K562 (cell line): ENCODE measurements at regions not wholly inside any gene's neighbourhood (a gene's known extent, or its start where the extent isn't known, plus 50 kb on each side); places are given as distances from the start of the nearest gene placed in this dataset.

ENCODE experiments used
- ATAC-seq: fragments of 200-7000 bp; cut with Tn5 transposase; 3 replicates; pipeline ENCODE4 v1.9.1; 2020; ENCODE audit warnings: moderate library complexity
- BruUV-seq: library from RNA; stranded (reverse); fragments of 400-500 nt; replicated peaks from 2 replicates; lab custom pipeline; 2021; lab: Mats Ljungman, UMichigan
- CTCF ChIA-PET: fragments of 300-600 bp; formaldehyde crosslinking; extraction: SDS; loops from one replicate; lab custom pipeline; 2021; ENCODE audit warnings: low intra/inter-chr PET ratio; lab: Yijun Ruan, JAX
- POLR2A ChIA-PET: fragments of 300-600, 350-650 bp; sonication (Branson Sonifier 250); formaldehyde crosslinking; extraction: SDS; loops from one replicate; lab custom pipeline; 2021; ENCODE audit warnings: antibody characterized with exemption, inconsistent platforms; lab: Yijun Ruan, JAX
- DNase-seq, 4 experiments: peaks; one replicate each; pipeline versions ENCODE4 v3.0.0 to v3.0.0-alpha.2; 2011 to 2018; ENCODE audit warnings: low spot score in 3 of 4, mixed read lengths in 3 of 4; ENCODE audit errors: extremely low read depth in 1 of 4
- FAIRE-seq: peaks from 2 replicates; lab custom pipeline; 2011; peaks lifted over from hg19 to GRCh38; lab: Jason Lieb, UNC
- H2AFZ ChIP-seq: 2 replicates; pipeline ENCODE4 v1.6.0; 2011; ENCODE audit warnings: low read depth, low read length, control low read depth, inconsistent platforms
- H3K27ac ChIP-seq: fragments of 200-600 bp; 3 replicates; pipeline ENCODE4 v1.8.0; 2011; ENCODE audit warnings: low read depth, mild to moderate bottlenecking, control low read depth, inconsistent platforms, low read length, moderate library complexity, mixed read lengths; ENCODE audit errors: extremely low read depth
- H3K27me3 ChIP-seq, 2 experiments: fragments of 300-600 bp in 1 of 2; 2 replicates in 1 of 2; 3 replicates in 1 of 2; pipeline versions ENCODE4 v1.6.0 to v1.8.0; 2011; ENCODE audit warnings: inconsistent platforms in 2 of 2, low read length in 2 of 2, mild to moderate bottlenecking in 1 of 2, mixed read lengths in 1 of 2, moderate library complexity in 1 of 2; ENCODE audit not compliant: control insufficient read depth in 2 of 2, insufficient read depth in 2 of 2
- H3K36me3 ChIP-seq: fragments of 300-600 bp; 3 replicates; pipeline ENCODE4 v1.8.0; 2011; ENCODE audit warnings: mild to moderate bottlenecking, low read length, inconsistent platforms; ENCODE audit not compliant: control insufficient read depth, insufficient read depth
- H3K4me1 ChIP-seq, 2 experiments: fragments of 200-600 bp in 1 of 2; replicated peaks in 1 of 2; 2 replicates in 1 of 2; 3 replicates in 1 of 2; pipeline versions ENCODE4 v1.5.1 to v1.8.0; 2011; ENCODE audit warnings: inconsistent platforms in 2 of 2, low read length in 2 of 2, mild to moderate bottlenecking in 1 of 2, mixed read lengths in 1 of 2, moderate library complexity in 1 of 2; ENCODE audit not compliant: control insufficient read depth in 2 of 2, insufficient read depth in 2 of 2
- H3K4me2 ChIP-seq: 2 replicates; pipeline ENCODE4 v1.6.1; 2011; ENCODE audit warnings: low read length, control low read depth, inconsistent platforms, mixed read lengths; ENCODE audit not compliant: insufficient read depth
- H3K4me3 ChIP-seq: fragments of 200-600 bp; sonication (generic), shearing (Covaris generic); 2 replicates; pipeline ENCODE4 v1.5.1; 2016; ENCODE audit warnings: control low read depth, inconsistent platforms
- H3K79me2 ChIP-seq: fragments of 200-600 bp; 3 replicates; pipeline ENCODE4 v1.8.0; 2011; ENCODE audit warnings: low read length, inconsistent platforms; ENCODE audit not compliant: control insufficient read depth, insufficient read depth
- H3K9ac ChIP-seq, 2 experiments: 2 replicates each; pipeline versions ENCODE4 v1.6.0 to v1.6.1; 2011; ENCODE audit warnings: low read depth in 2 of 2, low read length in 2 of 2, control low read depth in 1 of 2, inconsistent platforms in 1 of 2, mild to moderate bottlenecking in 1 of 2, mixed read lengths in 1 of 2; ENCODE audit not compliant: insufficient read depth in 1 of 2
- H3K9me1 ChIP-seq: one replicate; pipeline ENCODE4 v1.6.0; 2011; ENCODE audit warnings: inconsistent platforms, mild to moderate bottlenecking, low read length, moderate library complexity; ENCODE audit not compliant: control insufficient read depth, insufficient read depth
- H3K9me3 ChIP-seq: replicated peaks from 2 replicates; pipeline ENCODE4 v1.5.1; 2011; ENCODE audit warnings: low read depth, low read length, inconsistent platforms; ENCODE audit not compliant: control insufficient read depth, insufficient read depth
- H4K20me1 ChIP-seq: replicated peaks from 2 replicates; pipeline ENCODE4 v1.6.1; 2011; ENCODE audit warnings: low read length, inconsistent platforms, mixed read lengths; ENCODE audit not compliant: control insufficient read depth, insufficient read depth
- ARID2 ChIP-seq: fragments of 450-650 bp; IDR thresholded peaks from 2 replicates; pipeline ENCODE4 v1.6.1; 2017; ENCODE audit warnings: antibody characterized with exemption, mild to moderate bottlenecking
- CLOCK ChIP-seq: fragments of 250-450 bp; sonication (Bioruptor Pico); IDR thresholded peaks from 2 replicates; pipeline ENCODE4 v1.4.0; 2020; ENCODE audit warnings: mild to moderate bottlenecking, moderate library complexity, borderline replicate concordance
- MECOM ChIP-seq: fragments of 250-450 bp; sonication (Bioruptor Pico); IDR thresholded peaks from 2 replicates; pipeline ENCODE4 v1.8.0; 2022; ENCODE audit warnings: inconsistent platforms
- NR2F6 ChIP-seq: fragments of 450-650 bp; formaldehyde crosslinking; IDR thresholded peaks from 2 replicates; pipeline ENCODE4 v1.4.0; 2020; ENCODE audit warnings: mild to moderate bottlenecking
- POLR2AphosphoS5 ChIP-seq: IDR thresholded peaks from 2 replicates; pipeline ENCODE4 v1.6.1; 2011; ENCODE audit warnings: mild to moderate bottlenecking, low read depth, low read length, moderate library complexity; ENCODE audit not compliant: control insufficient read depth, insufficient read depth
- SIRT6 ChIP-seq: IDR thresholded peaks from one replicate; pipeline ENCODE4 v1.6.1; 2012; ENCODE audit warnings: low read depth, mild to moderate bottlenecking, control low read depth, inconsistent platforms, low read length, moderate library complexity
- SMARCB1 ChIP-seq: IDR thresholded peaks from 2 replicates; pipeline ENCODE4 v1.6.1; 2011; ENCODE audit warnings: improper control_type of control experiment, low read depth; ENCODE audit not compliant: insufficient read length
- ZBTB40 ChIP-seq, 2 experiments: fragments of 450-650 bp in 1 of 2; sonication (generic) in 1 of 2; formaldehyde crosslinking in 1 of 2; IDR thresholded peaks; 2 replicates each; pipeline versions ENCODE4 v1.7.1 to v1.9.0; 2016 to 2022; ENCODE audit warnings: inconsistent platforms in 1 of 2, mild to moderate bottlenecking in 1 of 2, missing genetic modification reagents in 1 of 2
- ZNF12 ChIP-seq: sonication (generic); formaldehyde crosslinking; IDR thresholded peaks from 2 replicates; pipeline ENCODE4 v1.4.0; 2020; ENCODE audit warnings: mild to moderate bottlenecking, missing genetic modification reagents
- ZNF354B ChIP-seq: fragments of 250-450 bp; sonication (Bioruptor Pico); IDR thresholded peaks from 2 replicates; pipeline ENCODE4 v1.4.0; 2020
- ZNF717 ChIP-seq: fragments of 250-450 bp; sonication (Bioruptor Pico); IDR thresholded peaks from 2 replicates; pipeline ENCODE4 v1.5.0; 2021
- WGBS: fragments of 100-300 bp; shearing (Covaris generic); methylation state at CpG from one replicate; pipeline ENCODE4 v1.1.6; 2016; ENCODE audit warnings: low coverage, mixed read lengths; ENCODE audit not compliant: insufficient coverage; ENCODE audit errors: missing lambda C conversion rate; 5-methylcytosine and 5-hydroxymethylcytosine counted together
- in situ Hi-C: fragments of 300-500 bp; cut with MboI; formaldehyde crosslinking; loops from 4 replicates; pipeline ENCODE4 v1.15.0; 2018; ENCODE audit warnings: inconsistent platforms, mixed read lengths
- intact Hi-C: fragments of 100-400 bp; cut with micrococcal nuclease; formaldehyde crosslinking; loops from 2 replicates; pipeline ENCODE4 v1.14.2; 2022

DNA sequence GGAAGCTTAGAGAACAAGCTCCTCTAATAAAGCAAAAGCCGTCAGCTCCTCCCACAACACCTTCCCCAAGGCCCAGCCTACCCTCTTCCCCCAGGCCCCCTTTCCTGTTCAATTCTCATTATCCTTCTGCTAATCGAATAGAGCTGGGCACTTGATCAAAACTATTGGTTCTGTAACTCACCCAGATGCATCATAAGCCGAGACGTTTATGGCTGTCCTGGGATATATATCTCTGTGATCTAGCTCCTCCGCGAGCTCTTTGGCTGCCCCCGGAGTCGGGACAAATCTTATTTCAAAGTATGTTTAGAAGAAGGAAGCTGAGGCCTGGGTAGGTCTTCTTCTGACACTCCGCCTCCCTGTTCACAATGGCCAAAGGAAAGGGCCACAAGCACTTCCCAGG lies 88.3 kb upstream of the KLHL29 start:
- H4K20me1 ChIP-seq = no peaks in the 10 kb centered on the region
- in situ Hi-C loops = no loop called here
- H3K36me3 ChIP-seq = no peaks in the 10 kb centered on the region
- BruUV-seq = no TSS peak
- H3K79me2 ChIP-seq = no peaks in the 10 kb centered on the region
- H3K9me1 ChIP-seq = no peaks in the 10 kb centered on the region
- ChIA-PET POLR2A (interaction anchor here (0.6 to 0.9 kb wide), 4 partner anchors 12 to 704 kb away, joined by 3 to 4 read pairs (median 4); no protein-coding TSS in a partner anchor), CTCF (no interaction called here)
- H3K27me3 ChIP-seq = peaks cover 0 to 11% of the 10 kb centered on the region in 2 experiments; a peak in 1 of 5 replicates
- H3K9me3 ChIP-seq = no peaks in the 10 kb centered on the region
- WGBS = 0% methylated on average over 9 of the region's 9 CpGs
- no peak for DNase-seq
- H3K27ac ChIP-seq = no peak overlapping the region
- no peak for FAIRE-seq
- ATAC-seq = no peak
- no peaks in the 10 kb centered on the region for H3K4me1 ChIP-seq
- H3K4me2 ChIP-seq = no peak overlapping the region
- intact Hi-C loops = no loop called here
- no peak overlapping the region for H2AFZ ChIP-seq
- H3K9ac ChIP-seq = no peak overlapping the region
- no peak overlapping the region for H3K4me3 ChIP-seq
- TF ChIP-seq ZBTB40 (IDR thresholded peaks at IDR 0.05) = no peak
- no peak for TF ChIP-seq ZBTB40 (CRISPR knock-in tag; IDR thresholded peaks at IDR 0.05)
- TF ChIP-seq ZNF12 (CRISPR knock-in tag) = no peak
- no peak for TF ChIP-seq SMARCB1
- no peak for TF ChIP-seq CLOCK
- no peak for TF ChIP-seq SIRT6
- no peak for TF ChIP-seq ZNF354B
- no peak for TF ChIP-seq POLR2AphosphoS5
- TF ChIP-seq ARID2 = no peak
- no peak for TF ChIP-seq MECOM (CRISPR knock-in tag)
- TF ChIP-seq ZNF717 (CRISPR knock-in tag) = no peak
- TF ChIP-seq NR2F6 (CRISPR knock-in tag) = no peak
